ENCODE measurements at regions not wholly inside any gene's neighbourhood (a gene's known extent, or its start where the extent isn't known, plus 50 kb on each side); places are given as distances from the start of the nearest gene placed in this dataset.

DNA sequence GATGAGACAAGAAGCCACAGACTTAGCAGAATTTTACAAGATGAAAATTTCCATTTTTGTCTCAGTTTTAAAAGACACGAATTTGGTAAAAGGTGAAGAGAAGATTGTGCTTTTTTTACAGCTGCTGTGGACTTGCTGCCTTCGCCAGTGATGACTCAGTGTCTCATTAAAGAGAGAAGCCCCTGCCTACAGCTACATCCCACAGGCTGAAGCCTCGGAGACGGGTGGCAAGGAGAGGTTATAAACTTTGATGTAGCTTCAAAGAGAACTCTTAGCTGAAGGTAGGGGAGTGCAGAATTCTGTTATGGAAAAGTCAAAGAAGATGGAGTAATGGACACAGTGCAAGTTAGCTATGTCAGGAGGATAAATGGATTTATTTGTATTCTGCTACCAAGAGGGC is 683.4 kb upstream of the ARGLU1 start:
- TF ChIP-seq, protein P1, sequence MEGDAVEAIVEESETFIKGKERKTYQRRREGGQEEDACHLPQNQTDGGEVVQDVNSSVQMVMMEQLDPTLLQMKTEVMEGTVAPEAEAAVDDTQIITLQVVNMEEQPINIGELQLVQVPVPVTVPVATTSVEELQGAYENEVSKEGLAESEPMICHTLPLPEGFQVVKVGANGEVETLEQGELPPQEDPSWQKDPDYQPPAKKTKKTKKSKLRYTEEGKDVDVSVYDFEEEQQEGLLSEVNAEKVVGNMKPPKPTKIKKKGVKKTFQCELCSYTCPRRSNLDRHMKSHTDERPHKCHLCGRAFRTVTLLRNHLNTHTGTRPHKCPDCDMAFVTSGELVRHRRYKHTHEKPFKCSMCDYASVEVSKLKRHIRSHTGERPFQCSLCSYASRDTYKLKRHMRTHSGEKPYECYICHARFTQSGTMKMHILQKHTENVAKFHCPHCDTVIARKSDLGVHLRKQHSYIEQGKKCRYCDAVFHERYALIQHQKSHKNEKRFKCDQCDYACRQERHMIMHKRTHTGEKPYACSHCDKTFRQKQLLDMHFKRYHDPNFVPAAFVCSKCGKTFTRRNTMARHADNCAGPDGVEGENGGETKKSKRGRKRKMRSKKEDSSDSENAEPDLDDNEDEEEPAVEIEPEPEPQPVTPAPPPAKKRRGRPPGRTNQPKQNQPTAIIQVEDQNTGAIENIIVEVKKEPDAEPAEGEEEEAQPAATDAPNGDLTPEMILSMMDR (IDR thresholded peaks at IDR 0.05): no peak
- no peak for TF ChIP-seq POLR2A (IDR thresholded peaks at IDR 0.05)
